Stomach smooth muscle (tissue), 2 donors: ENCODE measurements at regions not wholly inside any gene's neighbourhood (a gene's known extent, or its start where the extent isn't known, plus 50 kb on each side); places are given as distances from the start of the nearest gene placed in this dataset.

Experiments used
- H3K27ac ChIP-seq: one replicate; pipeline ENCODE4 v1.7.0; 2013; ENCODE audit warnings: mild to moderate bottlenecking, low read length, inconsistent platforms
- H3K27me3 ChIP-seq, 2 donors: one replicate each; pipeline ENCODE4 v1.7.0; 2013; ENCODE audit warnings: low read length in 2 of 2; ENCODE audit not compliant: insufficient read depth in 2 of 2, control insufficient read depth in 1 of 2
- H3K36me3 ChIP-seq, 2 donors: one replicate each; pipeline ENCODE4 v1.7.0; 2013; ENCODE audit warnings: low read length in 2 of 2; ENCODE audit not compliant: control insufficient read depth in 2 of 2, insufficient read depth in 2 of 2
- H3K4me1 ChIP-seq: one replicate; pipeline ENCODE4 v1.7.0; 2013; ENCODE audit warnings: low read length; ENCODE audit not compliant: control insufficient read depth, insufficient read depth
- H3K4me3 ChIP-seq, 2 donors: one replicate each; pipeline ENCODE4 v1.7.0; 2013; ENCODE audit warnings: low read length in 2 of 2
- H3K9ac ChIP-seq, 2 donors: one replicate each; pipeline ENCODE4 v1.7.0; 2013; ENCODE audit warnings: low read length in 2 of 2, mild to moderate bottlenecking in 1 of 2
- H3K9me3 ChIP-seq, 2 donors: one replicate each; pipeline ENCODE4 v1.7.0; 2013; ENCODE audit warnings: low read length in 2 of 2; ENCODE audit not compliant: control insufficient read depth in 2 of 2
- donor health status: healthy.
- donor health status: Pancreatic carcinoma.

DNA sequence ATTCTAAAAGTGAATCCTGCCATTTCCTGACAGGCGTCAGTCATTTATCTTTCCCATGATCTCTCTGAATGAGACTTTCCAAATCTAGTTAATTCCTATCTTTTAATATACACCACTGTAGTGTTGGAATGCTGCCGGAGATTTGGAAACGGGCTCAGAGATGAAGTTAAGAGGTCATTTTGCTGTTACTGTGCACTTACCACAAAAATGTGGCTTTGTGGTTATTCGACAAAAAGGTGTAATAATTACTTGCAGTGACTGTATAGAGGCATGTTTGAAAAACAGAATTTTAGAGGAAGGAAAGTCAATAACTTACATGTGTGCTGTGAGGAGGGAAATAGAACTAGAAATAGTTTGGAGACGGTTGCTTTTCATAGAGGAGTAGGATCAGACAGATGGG is 460.2 kb upstream of the BTBD3 start:
- no peak overlapping the region for H3K9ac ChIP-seq
- H3K27me3 ChIP-seq = no peaks in the 10 kb centered on the region
- H3K27ac ChIP-seq = no peak overlapping the region
- no peak overlapping the region for H3K4me3 ChIP-seq
- no peaks in the 10 kb centered on the region for H3K4me1 ChIP-seq
- H3K36me3 ChIP-seq = no peaks in the 10 kb centered on the region
- H3K9me3 ChIP-seq = no peaks in the 10 kb centered on the region

- no peaks in the 10 kb centered on the region for H3K27me3 ChIP-seq
Measured at GRCh38 chr20:11459090-11459890, 458.4 kb upstream of the BTBD3 start.

GRCh38 chr20:11467436-11467835 is 450.3 kb upstream of the BTBD3 start:
- Histone ChIP-seq H3K9me3 (no peaks in the 10 kb centered on the region), H3K27me3 (peaks cover 0 to 2% of the 10 kb centered on the region in 2 donors), H3K27ac (no peak overlapping the region), H3K9ac (no peak overlapping the region), H3K36me3 (no peaks in the 10 kb centered on the region), H3K4me3 (no peak overlapping the region), H3K4me1 (no peaks in the 10 kb centered on the region)

More at GRCh38 chr20:11459090-11459890, 458.4 kb upstream of the BTBD3 start:
- no peaks in the 10 kb centered on the region for H3K4me1 ChIP-seq
- H3K27ac ChIP-seq = no peak overlapping the region
- no peak overlapping the region for H3K4me3 ChIP-seq
- H3K9ac ChIP-seq = no peak overlapping the region
- H3K36me3 ChIP-seq = no peaks in the 10 kb centered on the region
- no peaks in the 10 kb centered on the region for H3K9me3 ChIP-seq

- H3K9me3 ChIP-seq = no peaks in the 10 kb centered on the region
- H3K27me3 ChIP-seq = peaks cover 0 to 2% of the 10 kb centered on the region in 2 donors
- no peaks in the 10 kb centered on the region for H3K36me3 ChIP-seq
- no peak overlapping the region for H3K27ac ChIP-seq
- no peak overlapping the region for H3K9ac ChIP-seq
- H3K4me3 ChIP-seq = no peak overlapping the region
- H3K4me1 ChIP-seq = no peaks in the 10 kb centered on the region
Measured at GRCh38 chr20:11468880-11469279, 448.8 kb upstream of the BTBD3 start.

DNA sequence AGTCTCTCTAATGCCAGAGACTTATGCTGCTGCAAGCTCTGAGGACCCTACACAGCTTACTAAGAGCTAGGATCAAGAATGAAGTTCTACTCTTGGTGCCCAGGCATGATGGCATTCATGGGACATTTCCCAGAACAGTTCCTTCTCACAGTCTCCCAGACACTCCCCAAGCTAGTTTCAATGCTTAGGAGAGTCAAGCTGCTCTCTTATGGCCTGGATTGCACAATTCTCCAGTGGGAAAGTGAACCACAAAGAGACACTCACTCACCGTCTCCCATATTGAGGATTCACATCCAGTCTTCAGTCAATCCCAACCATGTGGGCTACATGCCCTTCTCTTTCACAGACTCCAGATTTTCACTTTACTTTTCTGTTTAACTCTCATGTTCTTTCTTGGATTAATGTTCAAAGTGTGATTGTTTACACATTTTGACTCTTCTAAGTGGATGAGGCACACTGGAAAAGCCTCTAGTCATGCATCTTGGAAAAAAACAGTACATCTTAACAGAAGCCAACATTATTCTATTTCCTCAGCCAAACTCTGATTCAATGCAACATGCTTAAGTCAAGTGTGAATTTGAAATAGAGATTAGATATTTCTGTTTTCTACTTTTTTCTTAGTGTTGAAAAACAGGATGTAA is 447.8 kb upstream of the BTBD3 start:
- no peaks in the 10 kb centered on the region for H3K4me1 ChIP-seq
- no peak overlapping the region for H3K4me3 ChIP-seq
- peaks cover 0 to 2% of the 10 kb centered on the region in 2 donors for H3K27me3 ChIP-seq
- no peaks in the 10 kb centered on the region for H3K36me3 ChIP-seq
- H3K27ac ChIP-seq = no peak overlapping the region
- H3K9me3 ChIP-seq = no peaks in the 10 kb centered on the region
- H3K9ac ChIP-seq = no peak overlapping the region

DNA sequence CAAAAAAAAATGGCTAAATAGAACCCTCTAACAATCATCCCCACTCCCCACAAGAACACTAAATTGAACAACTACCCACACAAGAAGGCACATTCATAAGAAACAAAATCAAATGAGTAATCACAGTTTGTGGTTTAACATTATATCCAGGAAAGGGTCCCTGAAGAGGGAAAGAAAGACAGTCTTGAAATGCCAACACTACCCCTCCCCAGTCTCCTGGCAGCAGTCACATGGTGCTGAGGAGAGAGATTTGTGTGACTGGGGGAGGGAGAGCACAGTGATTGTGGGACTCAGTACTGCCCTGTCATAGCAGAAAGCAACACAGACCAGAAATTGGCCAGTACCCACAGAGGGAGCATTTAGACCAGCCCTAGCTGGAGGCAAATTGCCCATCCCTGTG is 443.7 kb upstream of the BTBD3 start:
- H3K4me1 ChIP-seq = no peaks in the 10 kb centered on the region
- no peak overlapping the region for H3K27ac ChIP-seq
- no peak overlapping the region for H3K4me3 ChIP-seq
- no peaks in the 10 kb centered on the region for H3K9me3 ChIP-seq
- no peak overlapping the region for H3K9ac ChIP-seq
- peaks cover 0 to 2% of the 10 kb centered on the region in 2 donors for H3K27me3 ChIP-seq
- no peaks in the 10 kb centered on the region for H3K36me3 ChIP-seq

DNA sequence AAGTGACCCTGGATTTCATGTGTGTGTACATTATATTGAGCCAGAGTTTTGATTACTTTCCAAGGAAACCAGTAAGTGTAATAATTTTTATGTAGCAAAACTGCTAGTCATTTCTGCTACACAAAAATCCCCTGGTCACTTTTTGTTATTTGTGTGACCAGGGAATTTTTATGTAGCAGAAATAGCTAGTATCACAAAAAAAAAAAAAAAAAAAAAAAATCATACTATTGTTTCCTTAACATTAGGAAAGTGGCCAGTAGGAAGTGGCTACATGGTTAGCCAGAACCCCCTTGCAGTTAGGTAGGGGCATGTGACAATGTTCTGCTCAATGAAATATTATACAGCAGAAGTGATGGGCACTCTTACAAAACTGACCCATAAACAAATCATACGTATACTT is 434.0 kb upstream of the BTBD3 start:
- Histone ChIP-seq H3K36me3 (no peaks in the 10 kb centered on the region), H3K9ac (no peak overlapping the region), H3K9me3 (no peaks in the 10 kb centered on the region), H3K4me1 (no peaks in the 10 kb centered on the region), H3K4me3 (no peak overlapping the region), H3K27me3 (no peaks in the 10 kb centered on the region), H3K27ac (no peak overlapping the region)

GRCh38 chr20:11484479-11484878 is 433.2 kb upstream of the BTBD3 start:
- no peaks in the 10 kb centered on the region for H3K4me1 ChIP-seq
- H3K9me3 ChIP-seq = no peaks in the 10 kb centered on the region
- H3K27ac ChIP-seq = no peak overlapping the region
- H3K4me3 ChIP-seq = no peak overlapping the region
- no peak overlapping the region for H3K9ac ChIP-seq
- no peaks in the 10 kb centered on the region for H3K36me3 ChIP-seq
- H3K27me3 ChIP-seq = no peaks in the 10 kb centered on the region

- Histone ChIP-seq H3K4me1 (no peaks in the 10 kb centered on the region), H3K9ac (no peak overlapping the region), H3K4me3 (no peak overlapping the region), H3K27ac (no peak overlapping the region), H3K27me3 (no peaks in the 10 kb centered on the region), H3K36me3 (no peaks in the 10 kb centered on the region), H3K9me3 (no peaks in the 10 kb centered on the region)
Measured at GRCh38 chr20:11492386-11492785, 425.3 kb upstream of the BTBD3 start.

DNA sequence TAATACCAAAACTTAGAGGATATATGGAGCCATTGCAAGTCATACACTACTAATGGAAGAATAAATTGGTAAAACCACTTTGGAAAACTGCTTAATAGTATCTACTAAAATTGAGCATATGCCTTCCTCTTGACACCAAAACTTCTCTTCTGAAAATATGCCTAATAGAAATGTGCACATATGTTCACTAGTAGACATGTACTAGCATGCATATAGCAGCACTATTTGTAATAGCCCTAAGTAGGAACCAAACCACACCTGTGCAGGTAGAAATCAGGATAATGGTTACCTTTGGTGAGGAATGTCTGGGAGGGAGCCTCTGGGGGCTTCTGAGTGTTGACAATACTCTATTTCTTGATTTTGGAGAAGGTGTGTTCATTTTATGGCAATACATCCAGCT is 424.8 kb upstream of the BTBD3 start:
- Histone ChIP-seq H3K27ac (no peak overlapping the region), H3K4me1 (no peaks in the 10 kb centered on the region), H3K9ac (no peak overlapping the region), H3K4me3 (no peak overlapping the region), H3K36me3 (no peaks in the 10 kb centered on the region), H3K9me3 (no peaks in the 10 kb centered on the region), H3K27me3 (no peaks in the 10 kb centered on the region)

DNA sequence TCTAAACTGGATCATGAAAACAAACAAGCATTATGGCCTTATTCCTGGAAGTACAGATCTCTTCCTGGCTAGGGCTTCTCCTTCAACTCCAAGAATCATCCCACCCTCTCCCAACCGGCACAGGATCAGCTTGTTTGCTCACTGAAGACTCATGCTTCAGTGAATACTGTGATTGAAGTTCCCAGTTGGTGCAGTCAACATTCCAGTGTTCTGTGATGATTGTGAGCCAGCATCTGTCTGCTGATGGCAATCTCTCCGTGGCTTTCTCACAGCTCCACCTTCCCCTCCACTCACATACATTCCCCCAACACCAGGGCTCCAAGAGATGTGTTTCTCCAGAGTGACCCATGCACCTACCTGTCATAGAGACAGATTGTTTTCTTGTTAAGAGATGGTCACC is 421.3 kb upstream of the BTBD3 start:
- Histone ChIP-seq H3K4me1 (no peaks in the 10 kb centered on the region), H3K27ac (no peak overlapping the region), H3K4me3 (no peak overlapping the region), H3K9me3 (no peaks in the 10 kb centered on the region), H3K27me3 (no peaks in the 10 kb centered on the region), H3K9ac (no peak overlapping the region), H3K36me3 (no peaks in the 10 kb centered on the region)
